GM12873 (cell line): ENCODE measurements at regions not wholly inside any gene's neighbourhood (a gene's known extent, or its start where the extent isn't known, plus 50 kb on each side); places are given as distances from the start of the nearest gene placed in this dataset.

ENCODE experiments used
- TF ChIP-seq, protein P1 (sequence below): IDR thresholded peaks from 2 replicates; pipeline ENCODE4 v1.5.1; 2012; ENCODE audit warnings: low read depth, mild to moderate bottlenecking, moderate library complexity, low read length, control low read depth; ENCODE audit not compliant: insufficient read depth; ENCODE audit errors: missing control alignments

- TF ChIP-seq, protein P1, sequence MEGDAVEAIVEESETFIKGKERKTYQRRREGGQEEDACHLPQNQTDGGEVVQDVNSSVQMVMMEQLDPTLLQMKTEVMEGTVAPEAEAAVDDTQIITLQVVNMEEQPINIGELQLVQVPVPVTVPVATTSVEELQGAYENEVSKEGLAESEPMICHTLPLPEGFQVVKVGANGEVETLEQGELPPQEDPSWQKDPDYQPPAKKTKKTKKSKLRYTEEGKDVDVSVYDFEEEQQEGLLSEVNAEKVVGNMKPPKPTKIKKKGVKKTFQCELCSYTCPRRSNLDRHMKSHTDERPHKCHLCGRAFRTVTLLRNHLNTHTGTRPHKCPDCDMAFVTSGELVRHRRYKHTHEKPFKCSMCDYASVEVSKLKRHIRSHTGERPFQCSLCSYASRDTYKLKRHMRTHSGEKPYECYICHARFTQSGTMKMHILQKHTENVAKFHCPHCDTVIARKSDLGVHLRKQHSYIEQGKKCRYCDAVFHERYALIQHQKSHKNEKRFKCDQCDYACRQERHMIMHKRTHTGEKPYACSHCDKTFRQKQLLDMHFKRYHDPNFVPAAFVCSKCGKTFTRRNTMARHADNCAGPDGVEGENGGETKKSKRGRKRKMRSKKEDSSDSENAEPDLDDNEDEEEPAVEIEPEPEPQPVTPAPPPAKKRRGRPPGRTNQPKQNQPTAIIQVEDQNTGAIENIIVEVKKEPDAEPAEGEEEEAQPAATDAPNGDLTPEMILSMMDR: no peak
Measured at GRCh38 chr10:10096898-10097297, 920.8 kb upstream of the CELF2 start.

DNA sequence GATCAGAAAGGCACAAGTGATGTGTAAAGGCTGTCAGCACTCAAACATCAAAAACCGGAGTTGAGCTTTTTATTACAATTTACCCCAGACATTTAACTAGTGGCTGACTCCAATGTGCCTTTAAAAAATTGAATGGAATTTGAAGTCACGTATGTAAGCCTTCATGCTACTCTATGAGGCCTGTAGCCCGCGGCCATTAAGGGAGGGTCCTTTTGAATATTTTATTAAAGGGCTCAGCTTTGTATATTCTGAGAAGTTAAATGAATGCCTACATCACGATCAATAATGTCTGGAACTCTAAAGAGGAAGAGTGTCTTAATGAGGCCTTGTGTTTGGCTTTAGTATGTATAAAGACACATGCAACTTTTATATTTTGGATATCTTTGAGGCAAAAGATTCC is 916.6 kb upstream of the CELF2 start:
- TF ChIP-seq, protein P1: no peak

GRCh38 chr10:10110844-10111490 is 906.7 kb upstream of the CELF2 start:
- TF ChIP-seq, protein P1: no peak

- TF ChIP-seq, protein P1: no peak
Measured at GRCh38 chr10:10118131-10118530, 899.5 kb upstream of the CELF2 start.

GRCh38 chr10:10120671-10121070 is 897.0 kb upstream of the CELF2 start:
- TF ChIP-seq, protein P1: no peak

DNA sequence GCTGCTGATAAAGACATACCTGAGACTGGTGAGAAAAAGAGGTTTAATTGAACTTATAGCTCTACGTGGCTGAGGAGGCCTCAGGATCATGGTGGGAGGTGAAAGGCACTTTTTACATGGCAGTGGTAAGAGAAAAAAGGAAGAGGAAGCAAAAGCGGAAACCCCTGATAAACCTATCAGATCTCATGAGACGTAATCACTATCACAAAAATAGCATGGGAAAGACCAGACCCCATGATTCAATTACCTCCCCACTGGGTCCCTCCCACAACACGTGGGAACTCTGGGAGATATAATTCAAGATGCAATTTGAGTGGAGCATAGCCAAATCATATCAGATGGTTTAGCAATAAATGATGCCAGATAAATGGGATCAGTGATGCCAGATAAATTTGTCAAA is 892.0 kb upstream of the CELF2 start:
- TF ChIP-seq, protein P1: no peak

- TF ChIP-seq, protein P1: no peak
Measured at GRCh38 chr10:10126218-10126617, 891.5 kb upstream of the CELF2 start.
